WTC11 (cell line): ENCODE measurements at regions not wholly inside any gene's neighbourhood (a gene's known extent, or its start where the extent isn't known, plus 50 kb on each side); places are given as distances from the start of the nearest gene placed in this dataset.

Source experiments
- ATAC-seq: fragments of 200-7000 bp; cut with Tn5 transposase; 2 replicates; pipeline ENCODE4 v1.10.0; 2021; ENCODE audit warnings: mild to moderate bottlenecking, moderate library complexity
- CTCF ChIA-PET: fragments of 300-600 bp; sonication (Branson Sonifier 250); formaldehyde crosslinking; loops from one replicate; lab custom pipeline; 2021; ENCODE audit warnings: antibody characterized with exemption; lab: Charles Lee
- POLR2A ChIA-PET: fragments of 350-600 bp; sonication (Branson Sonifier 250); formaldehyde crosslinking; loops from one replicate; lab custom pipeline; 2021; ENCODE audit warnings: antibody characterized with exemption; lab: Charles Lee
- DNase-seq: peaks from one replicate; pipeline ENCODE4 v3.0.0; 2021; ENCODE audit warnings: low spot score
- H3K27ac Mint-ChIP-seq: 2 replicates; pipeline ENCODE4 v1.8.0; 2021; ENCODE audit warnings: mixed read lengths
- H3K27me3 Mint-ChIP-seq: 2 replicates; pipeline ENCODE4 v1.8.0; 2021; ENCODE audit warnings: low read depth, mild to moderate bottlenecking, moderate library complexity, mixed read lengths
- H3K36me3 Mint-ChIP-seq: 2 replicates; pipeline ENCODE4 v1.8.0; 2021; ENCODE audit warnings: mixed read lengths
- H3K4me1 Mint-ChIP-seq: 2 replicates; pipeline ENCODE4 v1.8.0; 2022; ENCODE audit warnings: mixed read lengths
- H3K4me3 Mint-ChIP-seq: 2 replicates; pipeline ENCODE4 v1.8.0; 2021; ENCODE audit warnings: mild to moderate bottlenecking, moderate library complexity, mixed read lengths
- H3K9me3 Mint-ChIP-seq: 2 replicates; pipeline ENCODE4 v1.8.0; 2021; ENCODE audit warnings: mixed read lengths
- ATF3 ChIP-seq: sonication (generic); formaldehyde crosslinking; conservative IDR thresholded peaks from 2 replicates; pipeline ENCODE4 v1.8.1; 2022; ENCODE audit warnings: mild to moderate bottlenecking, missing genetic modification reagents
- CREB1 ChIP-seq: sonication (generic); formaldehyde crosslinking; IDR thresholded peaks from 2 replicates; pipeline ENCODE4 v1.8.0; 2023; ENCODE audit warnings: mild to moderate bottlenecking, missing genetic modification reagents
- E2F1 ChIP-seq: sonication (generic); formaldehyde crosslinking; IDR thresholded peaks from 2 replicates; pipeline ENCODE4 v1.8.0; 2022; ENCODE audit warnings: mild to moderate bottlenecking, missing genetic modification reagents
- E2F4 ChIP-seq: sonication (generic); formaldehyde crosslinking; IDR thresholded peaks from 2 replicates; pipeline ENCODE4 v1.8.1; 2022; ENCODE audit warnings: low read depth, mild to moderate bottlenecking, moderate library complexity, missing genetic modification reagents, borderline replicate concordance
- EMX1 ChIP-seq: fragments of 250-450 bp; sonication (Bioruptor Pico); IDR thresholded peaks from 2 replicates; pipeline ENCODE4 v1.8.0; 2021; ENCODE audit warnings: mild to moderate bottlenecking
- ERG ChIP-seq: fragments of 250-450 bp; sonication (Bioruptor Pico); IDR thresholded peaks from 2 replicates; pipeline ENCODE4 v1.8.0; 2021; ENCODE audit warnings: mild to moderate bottlenecking
- HMGXB4 ChIP-seq: sonication (generic); formaldehyde crosslinking; IDR thresholded peaks from 2 replicates; pipeline ENCODE4 v1.8.1; 2023; ENCODE audit warnings: mild to moderate bottlenecking, moderate library complexity, missing genetic modification reagents
- NFATC4 ChIP-seq: fragments of 250-450 bp; sonication (Bioruptor Pico); IDR thresholded peaks from 2 replicates; pipeline ENCODE4 v1.9.0; 2021; ENCODE audit warnings: mild to moderate bottlenecking
- NFYB ChIP-seq: sonication (generic); formaldehyde crosslinking; conservative IDR thresholded peaks from 2 replicates; pipeline ENCODE4 v1.8.0; 2022; ENCODE audit warnings: low read depth, missing genetic modification reagents
- OVOL2 ChIP-seq: fragments of 250-450 bp; sonication (Bioruptor Pico); IDR thresholded peaks from 2 replicates; pipeline ENCODE4 v1.9.0; 2021; ENCODE audit warnings: mild to moderate bottlenecking, borderline replicate concordance
- PRRX2 ChIP-seq: fragments of 250-450 bp; sonication (Bioruptor Pico); IDR thresholded peaks from 2 replicates; pipeline ENCODE4 v1.8.0; 2021; ENCODE audit warnings: mild to moderate bottlenecking
- RELA ChIP-seq: sonication (generic); formaldehyde crosslinking; IDR thresholded peaks from 2 replicates; pipeline ENCODE4 v1.8.1; 2022; ENCODE audit warnings: missing genetic modification reagents, mild to moderate bottlenecking, borderline replicate concordance
- SMAD3 ChIP-seq: sonication (generic); formaldehyde crosslinking; IDR thresholded peaks from 2 replicates; pipeline ENCODE4 v1.8.0; 2022; ENCODE audit warnings: missing genetic modification reagents, mild to moderate bottlenecking, borderline replicate concordance
- SP1 ChIP-seq: sonication (generic); formaldehyde crosslinking; conservative IDR thresholded peaks from 2 replicates; pipeline ENCODE4 v1.8.1; 2022; ENCODE audit warnings: missing genetic modification reagents
- TCF7 ChIP-seq: sonication (generic); formaldehyde crosslinking; IDR thresholded peaks from 2 replicates; pipeline ENCODE4 v1.8.0; 2022; ENCODE audit warnings: mild to moderate bottlenecking, low read depth, missing genetic modification reagents, moderate library complexity
- TEAD1 ChIP-seq: sonication (generic); formaldehyde crosslinking; IDR thresholded peaks from 2 replicates; pipeline ENCODE4 v1.8.0; 2022; ENCODE audit warnings: mild to moderate bottlenecking, missing genetic modification reagents
- TEAD4 ChIP-seq: sonication (generic); formaldehyde crosslinking; IDR thresholded peaks from 2 replicates; pipeline ENCODE4 v1.8.0; 2022; ENCODE audit warnings: mild to moderate bottlenecking, missing genetic modification reagents
- ZMAT4 ChIP-seq: fragments of 250-450 bp; sonication (Bioruptor Pico); IDR thresholded peaks from 2 replicates; pipeline ENCODE4 v1.9.0; 2021; ENCODE audit warnings: mild to moderate bottlenecking
- ZNF317 ChIP-seq: sonication (generic); formaldehyde crosslinking; IDR thresholded peaks from 2 replicates; pipeline ENCODE4 v1.8.1; 2023; ENCODE audit warnings: low read depth, mild to moderate bottlenecking, moderate library complexity, missing genetic modification reagents, borderline replicate concordance
- ZNF423 ChIP-seq: fragments of 250-450 bp; sonication (Bioruptor Pico); IDR thresholded peaks from 2 replicates; pipeline ENCODE4 v2.1.2; 2022; ENCODE audit warnings: mild to moderate bottlenecking, moderate library complexity
- ZNF425 ChIP-seq: fragments of 250-450 bp; sonication (Bioruptor Pico); conservative IDR thresholded peaks from 2 replicates; pipeline ENCODE4 v1.9.0; 2021; ENCODE audit warnings: mild to moderate bottlenecking
- ZNF512 ChIP-seq: sonication (generic); formaldehyde crosslinking; IDR thresholded peaks from 2 replicates; pipeline ENCODE4 v1.8.1; 2022; ENCODE audit warnings: missing genetic modification reagents, borderline replicate concordance

GRCh38 chr6:16819752-16820151, 58.5 kb upstream of the ATXN1 start:
- Mint-ChIP-seq H3K27ac (no peak overlapping the region), H3K4me3 (no peak overlapping the region), H3K27me3 (no peaks in the 10 kb centered on the region), H3K4me1 (peaks cover 9% of the 10 kb centered on the region), H3K36me3 (no peaks in the 10 kb centered on the region)
- ChIA-PET POLR2A (no interaction called here), CTCF (interaction anchor here (0.6 to 1.6 kb wide), 7 partner anchors 16 to 298 kb away, joined by 3 to 7 read pairs (median 4); no protein-coding TSS in a partner anchor)
- DNase-seq (no peak), ATAC-seq (peak; percentile 57)
- TF ChIP-seq ZNF425 (CRISPR knock-in tag) = no peak
- no peak for TF ChIP-seq ZNF317
- TF ChIP-seq CREB1 (CRISPR knock-in tag) = no peak
- TF ChIP-seq, all 79 proteins: peak for 0
- H3K9me3 Mint-ChIP-seq = no peaks in the 10 kb centered on the region

- ChIA-PET POLR2A (no interaction called here), CTCF (interaction anchor here (0.6 to 1.6 kb wide), 7 partner anchors 16 to 326 kb away, joined by 3 to 7 read pairs (median 4); no protein-coding TSS in a partner anchor)
- no peak overlapping the region for H3K4me3 Mint-ChIP-seq
- H3K4me1 Mint-ChIP-seq = peaks cover 9% of the 10 kb centered on the region
- DNase-seq (no peak), ATAC-seq (no peak)
- H3K9me3 Mint-ChIP-seq = peaks cover under 1% of the 10 kb centered on the region; the same call in 1 of the 2 replicates
- H3K27ac Mint-ChIP-seq = no peak overlapping the region
- TF ChIP-seq RELA (CRISPR knock-in tag) (no peak), TEAD4 (no peak), ZMAT4 (CRISPR knock-in tag) (no peak), ATF3 (CRISPR knock-in tag) (no peak), PRRX2 (CRISPR knock-in tag) (no peak), EMX1 (CRISPR knock-in tag) (no peak), ZNF317 (no peak), SP1 (CRISPR knock-in tag) (no peak), ZNF423 (no peak), OVOL2 (CRISPR knock-in tag) (no peak)
- TF ChIP-seq, all 79 proteins: peak for 0
- H3K36me3 Mint-ChIP-seq = no peaks in the 10 kb centered on the region
- no peaks in the 10 kb centered on the region for H3K27me3 Mint-ChIP-seq
Measured at GRCh38 chr6:16818992-16819626, 57.8 kb upstream of the ATXN1 start.

- Mint-ChIP-seq H3K4me1 (0 out of 2 replicates have a peak, but pooled peaks cover 1% of the 10 kb centered on the region), H3K4me3 (no peak overlapping the region), H3K36me3 (peaks cover 10% of the 10 kb centered on the region), H3K9me3 (peaks cover 13% of the 10 kb centered on the region), H3K27me3 (no peaks in the 10 kb centered on the region; the same call in 1 of the 2 replicates), H3K27ac (no peak overlapping the region)
- DNase-seq = no peak
- CTCF ChIA-PET = no interaction called here
- POLR2A ChIA-PET = no interaction called here
- ATAC-seq = no peak
- TF ChIP-seq E2F4 (no peak), NFATC4 (CRISPR knock-in tag) (no peak), NFYB (CRISPR knock-in tag) (no peak), SP1 (CRISPR knock-in tag) (no peak), RELA (CRISPR knock-in tag) (no peak), E2F1 (no peak), SMAD3 (no peak), HMGXB4 (CRISPR knock-in tag) (no peak), ERG (CRISPR knock-in tag) (no peak), TCF7 (no peak), TEAD1 (CRISPR knock-in tag) (no peak), ZNF512 (CRISPR knock-in tag) (no peak)
Measured at GRCh38 chr6:16817594-16817993, 56.3 kb upstream of the ATXN1 start.
